ENCODE measurements at regions not wholly inside any gene's neighbourhood (a gene's known extent, or its start where the extent isn't known, plus 50 kb on each side); places are given as distances from the start of the nearest gene placed in this dataset.
A peak's percentile ranks its signal among the peaks of the same experiment; 100 is the strongest.

- H3K36me3 Mint-ChIP-seq: peaks cover 22% of the 10 kb centered on the region
- DNase-seq (ENCODE audit: low spot score) (no peak), ATAC-seq (peak; percentile 84)
- no peak for TF ChIP-seq IRF2 (CRISPR knock-in tag; IDR thresholded peaks at IDR 0.05; ENCODE audit: borderline replicate concordance, low read depth)
- TF ChIP-seq ESRRA (CRISPR knock-in tag; IDR thresholded peaks at IDR 0.05; ENCODE audit: borderline replicate concordance): 0 out of 2 replicates have a peak, but pooled peaks have one; percentile 64
- no peak for TF ChIP-seq ZNF512 (CRISPR knock-in tag; IDR thresholded peaks at IDR 0.05; ENCODE audit: borderline replicate concordance)
- no peaks in the 10 kb centered on the region for H3K27me3 Mint-ChIP-seq (ENCODE audit: low read depth)
- H3K4me1 Mint-ChIP-seq: peaks cover 47% of the 10 kb centered on the region
- H3K27ac Mint-ChIP-seq: peak overlapping the region; percentile 89
- ChIA-PET POLR2A (interaction anchor here (0.6 kb wide), 1 partner anchor 10 kb away, joined by 4 read pairs; no protein-coding TSS in a partner anchor), CTCF (interaction anchor here (2.5 to 5.1 kb wide), 2 partner anchors 16 to 290 kb away, joined by 9 to 37 read pairs; no protein-coding TSS in a partner anchor)
- no peak overlapping the region for H3K4me3 Mint-ChIP-seq
- no peaks in the 10 kb centered on the region for H3K9me3 Mint-ChIP-seq
Measured at GRCh38 chr15:62758126-62758951, 284.2 kb upstream of the TPM1 start.

- H3K27ac Mint-ChIP-seq: peak overlapping the region; percentile 89
- H3K4me3 Mint-ChIP-seq: no peak overlapping the region
- TF ChIP-seq NR2C2 (CRISPR knock-in tag; IDR thresholded peaks at IDR 0.05): no peak
- no peak for TF ChIP-seq ZNF423 (CRISPR knock-in tag; IDR thresholded peaks at IDR 0.05)
- TF ChIP-seq SMAD4 (CRISPR knock-in tag; IDR thresholded peaks at IDR 0.05): no peak
- DNase-seq (ENCODE audit: low spot score) (no peak), ATAC-seq (no peak)
- peaks cover 20% of the 10 kb centered on the region for H3K36me3 Mint-ChIP-seq
- peaks cover 47% of the 10 kb centered on the region for H3K4me1 Mint-ChIP-seq
- POLR2A ChIA-PET: no interaction called here
- CTCF ChIA-PET: interaction anchor here (2.5 to 5.1 kb wide), 2 partner anchors 17 to 289 kb away, joined by 9 to 37 read pairs; no protein-coding TSS in a partner anchor
- H3K9me3 Mint-ChIP-seq: no peaks in the 10 kb centered on the region
- no peaks in the 10 kb centered on the region for H3K27me3 Mint-ChIP-seq (ENCODE audit: low read depth)
Measured at GRCh38 chr15:62758952-62759349, 283.6 kb upstream of the TPM1 start.

DNA sequence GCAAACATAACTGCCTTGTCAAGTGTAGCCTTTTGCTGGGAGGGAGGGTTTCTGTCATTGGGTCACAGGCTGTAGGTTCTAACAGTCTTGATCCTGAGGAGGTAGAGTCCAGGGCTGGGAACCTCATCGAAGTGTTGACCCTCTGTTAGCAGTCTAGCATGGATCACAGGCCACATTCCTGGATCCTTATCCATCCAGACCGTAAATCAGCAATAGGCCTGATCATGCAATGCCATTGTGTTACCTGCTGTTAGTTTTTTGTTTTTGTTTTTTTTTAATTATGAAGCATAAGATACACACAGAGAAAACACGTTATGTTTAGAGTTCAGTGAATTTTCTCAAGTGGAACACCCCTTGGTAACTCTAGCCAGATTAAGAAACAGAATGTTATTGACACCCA lies 282.0 kb upstream of the TPM1 start:
- DNase-seq (ENCODE audit: low spot score): no peak
- CTCF ChIA-PET: no interaction called here
- Mint-ChIP-seq H3K9me3 (no peaks in the 10 kb centered on the region), H3K27me3 (ENCODE audit: low read depth) (no peaks in the 10 kb centered on the region), H3K4me3 (no peak overlapping the region), H3K27ac (no peak overlapping the region), H3K4me1 (peaks cover 47% of the 10 kb centered on the region), H3K36me3 (peaks cover 10% of the 10 kb centered on the region)
- ATAC-seq: no peak
- POLR2A ChIA-PET: interaction anchor here (0.7 kb wide), 1 partner anchor 284 kb away, joined by 4 read pairs; no protein-coding TSS in a partner anchor
- TF ChIP-seq ZNF219 (CRISPR knock-in tag; IDR thresholded peaks at IDR 0.05; ENCODE audit: borderline replicate concordance) (no peak), CREB1 (CRISPR knock-in tag; IDR thresholded peaks at IDR 0.05) (no peak), GRHL2 (CRISPR knock-in tag; IDR thresholded peaks at IDR 0.05; ENCODE audit: insufficient replicate concordance, severe bottlenecking) (no peak), ESRRA (CRISPR knock-in tag; IDR thresholded peaks at IDR 0.05; ENCODE audit: borderline replicate concordance) (no peak), NR2C2 (CRISPR knock-in tag; IDR thresholded peaks at IDR 0.05) (no peak), JUN (CRISPR knock-in tag; IDR thresholded peaks at IDR 0.05) (no peak), E2F1 (CRISPR knock-in tag; IDR thresholded peaks at IDR 0.05) (no peak)
- TF ChIP-seq, protein P1, sequence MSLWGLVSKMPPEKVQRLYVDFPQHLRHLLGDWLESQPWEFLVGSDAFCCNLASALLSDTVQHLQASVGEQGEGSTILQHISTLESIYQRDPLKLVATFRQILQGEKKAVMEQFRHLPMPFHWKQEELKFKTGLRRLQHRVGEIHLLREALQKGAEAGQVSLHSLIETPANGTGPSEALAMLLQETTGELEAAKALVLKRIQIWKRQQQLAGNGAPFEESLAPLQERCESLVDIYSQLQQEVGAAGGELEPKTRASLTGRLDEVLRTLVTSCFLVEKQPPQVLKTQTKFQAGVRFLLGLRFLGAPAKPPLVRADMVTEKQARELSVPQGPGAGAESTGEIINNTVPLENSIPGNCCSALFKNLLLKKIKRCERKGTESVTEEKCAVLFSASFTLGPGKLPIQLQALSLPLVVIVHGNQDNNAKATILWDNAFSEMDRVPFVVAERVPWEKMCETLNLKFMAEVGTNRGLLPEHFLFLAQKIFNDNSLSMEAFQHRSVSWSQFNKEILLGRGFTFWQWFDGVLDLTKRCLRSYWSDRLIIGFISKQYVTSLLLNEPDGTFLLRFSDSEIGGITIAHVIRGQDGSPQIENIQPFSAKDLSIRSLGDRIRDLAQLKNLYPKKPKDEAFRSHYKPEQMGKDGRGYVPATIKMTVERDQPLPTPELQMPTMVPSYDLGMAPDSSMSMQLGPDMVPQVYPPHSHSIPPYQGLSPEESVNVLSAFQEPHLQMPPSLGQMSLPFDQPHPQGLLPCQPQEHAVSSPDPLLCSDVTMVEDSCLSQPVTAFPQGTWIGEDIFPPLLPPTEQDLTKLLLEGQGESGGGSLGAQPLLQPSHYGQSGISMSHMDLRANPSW (CRISPR knock-in tag; conservative IDR thresholded peaks at IDR 0.05; ENCODE audit: low read depth): no peak
- TF ChIP-seq, protein P2, sequence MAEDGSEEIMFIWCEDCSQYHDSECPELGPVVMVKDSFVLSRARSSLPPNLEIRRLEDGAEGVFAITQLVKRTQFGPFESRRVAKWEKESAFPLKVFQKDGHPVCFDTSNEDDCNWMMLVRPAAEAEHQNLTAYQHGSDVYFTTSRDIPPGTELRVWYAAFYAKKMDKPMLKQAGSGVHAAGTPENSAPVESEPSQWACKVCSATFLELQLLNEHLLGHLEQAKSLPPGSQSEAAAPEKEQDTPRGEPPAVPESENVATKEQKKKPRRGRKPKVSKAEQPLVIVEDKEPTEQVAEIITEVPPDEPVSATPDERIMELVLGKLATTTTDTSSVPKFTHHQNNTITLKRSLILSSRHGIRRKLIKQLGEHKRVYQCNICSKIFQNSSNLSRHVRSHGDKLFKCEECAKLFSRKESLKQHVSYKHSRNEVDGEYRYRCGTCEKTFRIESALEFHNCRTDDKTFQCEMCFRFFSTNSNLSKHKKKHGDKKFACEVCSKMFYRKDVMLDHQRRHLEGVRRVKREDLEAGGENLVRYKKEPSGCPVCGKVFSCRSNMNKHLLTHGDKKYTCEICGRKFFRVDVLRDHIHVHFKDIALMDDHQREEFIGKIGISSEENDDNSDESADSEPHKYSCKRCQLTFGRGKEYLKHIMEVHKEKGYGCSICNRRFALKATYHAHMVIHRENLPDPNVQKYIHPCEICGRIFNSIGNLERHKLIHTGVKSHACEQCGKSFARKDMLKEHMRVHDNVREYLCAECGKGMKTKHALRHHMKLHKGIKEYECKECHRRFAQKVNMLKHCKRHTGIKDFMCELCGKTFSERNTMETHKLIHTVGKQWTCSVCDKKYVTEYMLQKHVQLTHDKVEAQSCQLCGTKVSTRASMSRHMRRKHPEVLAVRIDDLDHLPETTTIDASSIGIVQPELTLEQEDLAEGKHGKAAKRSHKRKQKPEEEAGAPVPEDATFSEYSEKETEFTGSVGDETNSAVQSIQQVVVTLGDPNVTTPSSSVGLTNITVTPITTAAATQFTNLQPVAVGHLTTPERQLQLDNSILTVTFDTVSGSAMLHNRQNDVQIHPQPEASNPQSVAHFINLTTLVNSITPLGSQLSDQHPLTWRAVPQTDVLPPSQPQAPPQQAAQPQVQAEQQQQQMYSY (CRISPR knock-in tag; IDR thresholded peaks at IDR 0.05): no peak
- TF ChIP-seq, protein P3, sequence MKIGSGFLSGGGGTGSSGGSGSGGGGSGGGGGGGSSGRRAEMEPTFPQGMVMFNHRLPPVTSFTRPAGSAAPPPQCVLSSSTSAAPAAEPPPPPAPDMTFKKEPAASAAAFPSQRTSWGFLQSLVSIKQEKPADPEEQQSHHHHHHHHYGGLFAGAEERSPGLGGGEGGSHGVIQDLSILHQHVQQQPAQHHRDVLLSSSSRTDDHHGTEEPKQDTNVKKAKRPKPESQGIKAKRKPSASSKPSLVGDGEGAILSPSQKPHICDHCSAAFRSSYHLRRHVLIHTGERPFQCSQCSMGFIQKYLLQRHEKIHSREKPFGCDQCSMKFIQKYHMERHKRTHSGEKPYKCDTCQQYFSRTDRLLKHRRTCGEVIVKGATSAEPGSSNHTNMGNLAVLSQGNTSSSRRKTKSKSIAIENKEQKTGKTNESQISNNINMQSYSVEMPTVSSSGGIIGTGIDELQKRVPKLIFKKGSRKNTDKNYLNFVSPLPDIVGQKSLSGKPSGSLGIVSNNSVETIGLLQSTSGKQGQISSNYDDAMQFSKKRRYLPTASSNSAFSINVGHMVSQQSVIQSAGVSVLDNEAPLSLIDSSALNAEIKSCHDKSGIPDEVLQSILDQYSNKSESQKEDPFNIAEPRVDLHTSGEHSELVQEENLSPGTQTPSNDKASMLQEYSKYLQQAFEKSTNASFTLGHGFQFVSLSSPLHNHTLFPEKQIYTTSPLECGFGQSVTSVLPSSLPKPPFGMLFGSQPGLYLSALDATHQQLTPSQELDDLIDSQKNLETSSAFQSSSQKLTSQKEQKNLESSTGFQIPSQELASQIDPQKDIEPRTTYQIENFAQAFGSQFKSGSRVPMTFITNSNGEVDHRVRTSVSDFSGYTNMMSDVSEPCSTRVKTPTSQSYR (CRISPR knock-in tag; IDR thresholded peaks at IDR 0.05): no peak
- TF ChIP-seq, protein P4, sequence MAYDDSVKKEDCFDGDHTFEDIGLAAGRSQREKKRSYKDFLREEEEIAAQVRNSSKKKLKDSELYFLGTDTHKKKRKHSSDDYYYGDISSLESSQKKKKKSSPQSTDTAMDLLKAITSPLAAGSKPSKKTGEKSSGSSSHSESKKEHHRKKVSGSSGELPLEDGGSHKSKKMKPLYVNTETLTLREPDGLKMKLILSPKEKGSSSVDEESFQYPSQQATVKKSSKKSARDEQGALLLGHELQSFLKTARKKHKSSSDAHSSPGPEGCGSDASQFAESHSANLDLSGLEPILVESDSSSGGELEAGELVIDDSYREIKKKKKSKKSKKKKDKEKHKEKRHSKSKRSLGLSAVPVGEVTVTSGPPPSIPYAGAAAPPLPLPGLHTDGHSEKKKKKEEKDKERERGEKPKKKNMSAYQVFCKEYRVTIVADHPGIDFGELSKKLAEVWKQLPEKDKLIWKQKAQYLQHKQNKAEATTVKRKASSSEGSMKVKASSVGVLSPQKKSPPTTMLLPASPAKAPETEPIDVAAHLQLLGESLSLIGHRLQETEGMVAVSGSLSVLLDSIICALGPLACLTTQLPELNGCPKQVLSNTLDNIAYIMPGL (CRISPR knock-in tag; IDR thresholded peaks at IDR 0.05): no peak
